IMR-90 (cell line): ENCODE measurements at regions not wholly inside any gene's neighbourhood (a gene's known extent, or its start where the extent isn't known, plus 50 kb on each side); places are given as distances from the start of the nearest gene placed in this dataset.

Experiments used
- ATAC-seq: fragments of 200-7000 bp; cut with Tn5 transposase; 2 replicates; pipeline ENCODE4 v1.9.1; 2020; ENCODE audit warnings: low read depth, mild to moderate bottlenecking, moderate library complexity
- BruUV-seq: library from RNA; stranded (reverse); fragments of 400-500 nt; replicated peaks from 2 replicates; lab custom pipeline; 2021; lab: Mats Ljungman, UMichigan
- CTCF ChIA-PET: fragments of 300-600 bp; formaldehyde crosslinking; extraction: SDS; loops from one replicate; lab custom pipeline; 2021; ENCODE audit warnings: antibody characterized with exemption; lab: Yijun Ruan, JAX
- POLR2A ChIA-PET: fragments of 300-600 bp; sonication (Branson Sonifier 250); formaldehyde crosslinking; loops from one replicate; lab custom pipeline; 2022; ENCODE audit warnings: antibody characterized with exemption; ENCODE audit not compliant: unreplicated experiment; lab: Charles Lee
- DNase-seq: peaks from one replicate; pipeline ENCODE4 v3.0.0; 2013
- H2AFZ ChIP-seq: replicated peaks from 2 replicates; pipeline ENCODE3; 2013; ENCODE audit warnings: low read length, mild to moderate bottlenecking; ENCODE audit not compliant: poor library complexity
- H2AK5ac ChIP-seq: 2 replicates; pipeline ENCODE4 v1.6.1; 2013; ENCODE audit warnings: low read depth, low read length, inconsistent platforms
- H2AK9ac ChIP-seq: replicated peaks from 2 replicates; pipeline ENCODE3; 2013; ENCODE audit warnings: mild to moderate bottlenecking, low read depth, low read length, moderate library complexity; ENCODE audit not compliant: poor library complexity
- H2BK120ac ChIP-seq: 2 replicates; pipeline ENCODE4 v1.6.1; 2013; ENCODE audit warnings: low read depth, low read length, inconsistent platforms
- H2BK15ac ChIP-seq: 3 replicates; pipeline ENCODE4 v1.6.1; 2013; ENCODE audit warnings: low read depth, low read length, inconsistent platforms
- H2BK20ac ChIP-seq: 2 replicates; pipeline ENCODE4 v1.6.1; 2013; ENCODE audit warnings: low read depth, mild to moderate bottlenecking, inconsistent platforms, low read length, moderate library complexity
- H2BK5ac ChIP-seq: 2 replicates; pipeline ENCODE4 v1.6.1; 2013; ENCODE audit warnings: mild to moderate bottlenecking, low read depth, low read length, inconsistent platforms; ENCODE audit not compliant: poor library complexity, severe bottlenecking
- H3K14ac ChIP-seq: replicated peaks from 2 replicates; pipeline ENCODE4 v1.6.1; 2013; ENCODE audit warnings: low read depth, low read length, inconsistent platforms
- H3K18ac ChIP-seq: 2 replicates; pipeline ENCODE4 v1.6.1; 2013; ENCODE audit warnings: low read depth, low read length, control low read depth
- H3K23ac ChIP-seq: 2 replicates; pipeline ENCODE4 v1.6.1; 2013; ENCODE audit warnings: low read depth, low read length, inconsistent platforms
- H3K27ac ChIP-seq: 2 replicates; pipeline ENCODE4 v1.5.1; 2013; ENCODE audit warnings: mild to moderate bottlenecking, control low read depth, low read length; ENCODE audit not compliant: insufficient read depth
- H3K27me3 ChIP-seq: 2 replicates; pipeline ENCODE4 v1.6.1; 2013; ENCODE audit warnings: low read length; ENCODE audit not compliant: control insufficient read depth, insufficient read depth
- H3K36me3 ChIP-seq: 2 replicates; pipeline ENCODE4 v1.6.1; 2013; ENCODE audit warnings: low read length, mixed read lengths; ENCODE audit not compliant: control insufficient read depth, insufficient read depth
- H3K4ac ChIP-seq: 2 replicates; pipeline ENCODE4 v1.6.1; 2013; ENCODE audit warnings: low read depth, low read length, inconsistent platforms
- H3K4me1 ChIP-seq: 2 replicates; pipeline ENCODE4 v1.6.1; 2013; ENCODE audit warnings: low read length, mixed read lengths; ENCODE audit not compliant: control insufficient read depth, insufficient read depth
- H3K4me2 ChIP-seq: 2 replicates; pipeline ENCODE4 v1.6.1; 2013; ENCODE audit warnings: low read depth, mild to moderate bottlenecking, control low read depth, low read length, moderate library complexity
- H3K4me3 ChIP-seq: 2 replicates; pipeline ENCODE4 v1.5.1; 2013; ENCODE audit warnings: low read depth, mild to moderate bottlenecking, control low read depth, low read length, moderate library complexity; ENCODE audit not compliant: insufficient read depth
- H3K56ac ChIP-seq: 2 replicates; pipeline ENCODE4 v1.6.1; 2013; ENCODE audit warnings: low read length, inconsistent platforms; ENCODE audit not compliant: insufficient read depth; ENCODE audit errors: extremely low read depth
- H3K79me1 ChIP-seq, 2 experiments: 2 replicates each; pipeline ENCODE4 v1.6.1; 2013; ENCODE audit warnings: low read length in 2 of 2, inconsistent platforms in 1 of 2, low read depth in 1 of 2
- H3K9ac ChIP-seq: 2 replicates; pipeline ENCODE4 v1.6.1; 2013; ENCODE audit warnings: low read depth, low read length, control low read depth
- H3K9me1 ChIP-seq: 2 replicates; pipeline ENCODE4 v1.6.1; 2013; ENCODE audit warnings: low read length, inconsistent platforms; ENCODE audit not compliant: insufficient read depth
- H3K9me3 ChIP-seq: 2 replicates; pipeline ENCODE4 v1.6.1; 2013; ENCODE audit warnings: low read length; ENCODE audit not compliant: control insufficient read depth, insufficient read depth
- H4K20me1 ChIP-seq: 2 replicates; pipeline ENCODE4 v1.6.1; 2013; ENCODE audit warnings: low read length, inconsistent platforms; ENCODE audit not compliant: insufficient read depth
- H4K5ac ChIP-seq: 2 replicates; pipeline ENCODE4 v1.6.1; 2013; ENCODE audit warnings: mild to moderate bottlenecking, low read depth, low read length, control low read depth
- H4K8ac ChIP-seq, 2 experiments: 2 replicates each; pipeline ENCODE4 v1.6.1; 2013; ENCODE audit warnings: low read depth in 2 of 2, low read length in 2 of 2, control low read depth in 1 of 2, inconsistent platforms in 1 of 2
- H4K91ac ChIP-seq: 2 replicates; pipeline ENCODE4 v1.6.1; 2013; ENCODE audit warnings: low read depth, low read length, inconsistent platforms; ENCODE audit not compliant: insufficient read depth
- CEBPB ChIP-seq: IDR thresholded peaks from 2 replicates; pipeline ENCODE4 v1.6.1; 2012; ENCODE audit warnings: low read depth, low read length, improper control_type of control experiment
- CHD1 ChIP-seq: IDR thresholded peaks from 2 replicates; pipeline ENCODE4 v1.6.1; 2012; ENCODE audit warnings: low read depth, low read length, improper control_type of control experiment
- ELK1 ChIP-seq: fragments of 150-350 bp; IDR thresholded peaks from 2 replicates; pipeline ENCODE4 v1.6.1; 2016; ENCODE audit warnings: low read depth, mild to moderate bottlenecking, low read length, moderate library complexity, borderline replicate concordance
- FOS ChIP-seq: fragments of 150-350 bp; IDR thresholded peaks from 2 replicates; pipeline ENCODE4 v1.6.1; 2016; ENCODE audit warnings: low read depth, low read length
- MAFK ChIP-seq: IDR thresholded peaks from 2 replicates; pipeline ENCODE4 v1.6.1; 2012; ENCODE audit warnings: low read depth, low read length, improper control_type of control experiment
- MAZ ChIP-seq: IDR thresholded peaks from 2 replicates; pipeline ENCODE4 v1.6.1; 2012; ENCODE audit warnings: low read depth, mild to moderate bottlenecking, low read length, improper control_type of control experiment, moderate library complexity, borderline replicate concordance
- NFE2L2 ChIP-seq: fragments of 150-350 bp; IDR thresholded peaks from 2 replicates; pipeline ENCODE4 v1.6.1; 2016; ENCODE audit warnings: low read depth, mild to moderate bottlenecking, low read length
- RAD21 ChIP-seq: IDR thresholded peaks from 2 replicates; pipeline ENCODE4 v1.6.1; 2012; ENCODE audit warnings: low read length, improper control_type of control experiment
- RCOR1 ChIP-seq: IDR thresholded peaks from 2 replicates; pipeline ENCODE4 v1.6.1; 2012; ENCODE audit warnings: mild to moderate bottlenecking, low read length, improper control_type of control experiment; ENCODE audit not compliant: insufficient replicate concordance
- RFX5 ChIP-seq: IDR thresholded peaks from 2 replicates; pipeline ENCODE4 v1.8.0; 2012; ENCODE audit warnings: low read depth, mild to moderate bottlenecking, low read length, moderate library complexity
- SMC3 ChIP-seq: fragments of 150-350 bp; IDR thresholded peaks from 2 replicates; pipeline ENCODE4 v1.6.1; 2016; ENCODE audit warnings: low read depth, mild to moderate bottlenecking, antibody characterized with exemption, low read length, moderate library complexity
- USF2 ChIP-seq: fragments of 150-350 bp; IDR thresholded peaks from 2 replicates; pipeline ENCODE4 v1.6.1; 2017; ENCODE audit warnings: mild to moderate bottlenecking, antibody characterized with exemption, low read length, low read depth
- WGBS, 2 experiments: methylation state at CpG; one replicate each; pipeline versions ENCODE4 v1.1.5 to v1.1.7; 2013; ENCODE audit warnings: missing lambda C conversion rate in 2 of 2; ENCODE audit not compliant: insufficient read length in 1 of 2; ENCODE audit errors: extremely low coverage in 2 of 2; 5-methylcytosine and 5-hydroxymethylcytosine counted together
- dilution Hi-C: fragments of 300-500 bp; cut with HindIII; formaldehyde crosslinking; loops from one replicate; pipeline ENCODE4 v1.14.3; 2018; ENCODE audit warnings: low sequenced_read_pairs; ENCODE audit not compliant: unreplicated experiment
- in situ Hi-C: fragments of 300-500 bp; cut with MboI; formaldehyde crosslinking; loops from 3 replicates; pipeline ENCODE4 v1.14.3; 2019; ENCODE audit warnings: low sequenced_read_pairs, inconsistent platforms, mixed read lengths
- intact Hi-C: fragments of 100-400 bp; cut with micrococcal nuclease; formaldehyde crosslinking; loops from 2 replicates; pipeline ENCODE4 v1.10.0; 2022

- Histone ChIP-seq H3K4me3 (no peak overlapping the region), H3K23ac (no peak overlapping the region), H3K79me1 (no peaks in the 10 kb centered on the region), H3K4me2 (no peak overlapping the region), H2AK9ac (no peak overlapping the region), H3K27ac (no peak overlapping the region), H2AK5ac (no peak overlapping the region), H3K4ac (no peak overlapping the region), H3K9me3 (no peaks in the 10 kb centered on the region), H3K14ac (no peak overlapping the region), H3K4me1 (no peaks in the 10 kb centered on the region; the same call in 1 of the 2 replicates), H2BK20ac (no peak overlapping the region), H3K36me3 (no peaks in the 10 kb centered on the region), H4K8ac (no peak overlapping the region), H3K9ac (no peak overlapping the region), H2BK5ac (no peak overlapping the region), H3K9me1 (no peaks in the 10 kb centered on the region), H3K27me3 (no peaks in the 10 kb centered on the region; the same call in 1 of the 2 replicates), H3K56ac (no peak overlapping the region), H3K18ac (no peak overlapping the region), H4K91ac (no peak overlapping the region), H2BK120ac (no peak overlapping the region), H4K5ac (no peak overlapping the region), H2BK15ac (no peak overlapping the region), H4K20me1 (no peaks in the 10 kb centered on the region), H2AFZ (no peak overlapping the region)
- intact Hi-C loops = no loop called here
- CTCF ChIA-PET = no interaction called here
- in situ Hi-C loops = no loop called here
- no peak for ATAC-seq
- POLR2A ChIA-PET = no interaction called here
- 83% methylated on average over 1 of the region's 1 CpG; no CpG with 5 or more reads in 1 of the 2 experiments for WGBS, 2 experiments
- no peak for DNase-seq
- no TSS peak for BruUV-seq
- dilution Hi-C loops = no loop called here
- TF ChIP-seq ELK1 (no peak), CEBPB (no peak), USF2 (no peak), CHD1 (no peak), FOS (no peak), SMC3 (no peak), MAFK (no peak), RAD21 (no peak), RCOR1 (no peak), MAZ (no peak), NFE2L2 (no peak), RFX5 (no peak)
Observed at GRCh38 chr5:68679041-68679440, 414.8 kb upstream of the SLC30A5 start.
